HG03135 (cell line): ENCODE measurements at regions not wholly inside any gene's neighbourhood (a gene's known extent, or its start where the extent isn't known, plus 50 kb on each side); places are given as distances from the start of the nearest gene placed in this dataset.

Experiments used
- ATAC-seq: cut with Tn5 transposase; IDR thresholded peaks from one replicate; pipeline ENCODE4 v1.9.1; 2021; ENCODE audit warnings: mild to moderate bottlenecking, moderate library complexity; ENCODE audit not compliant: unreplicated experiment

DNA sequence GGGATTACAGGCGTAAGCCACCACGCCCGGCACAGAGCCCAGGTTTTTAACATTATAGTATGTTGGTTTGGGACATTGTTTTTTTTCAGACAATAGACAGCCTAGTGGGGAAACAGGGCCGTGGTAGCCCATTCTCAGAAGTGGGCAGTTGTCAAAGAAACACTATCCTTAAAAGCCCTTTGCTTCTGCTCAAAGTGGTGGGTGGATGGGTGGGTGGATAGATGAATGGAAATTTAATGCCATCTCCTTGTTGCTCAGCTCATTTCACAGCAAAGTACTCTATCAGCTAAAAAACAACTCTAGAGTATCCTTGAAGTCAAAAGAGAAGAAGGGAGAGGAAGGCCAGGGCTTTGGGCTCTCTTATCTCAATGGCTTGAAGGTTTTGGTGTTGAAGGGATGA is 137.8 kb downstream of the RRAGC start:
- ATAC-seq, result no peak

DNA sequence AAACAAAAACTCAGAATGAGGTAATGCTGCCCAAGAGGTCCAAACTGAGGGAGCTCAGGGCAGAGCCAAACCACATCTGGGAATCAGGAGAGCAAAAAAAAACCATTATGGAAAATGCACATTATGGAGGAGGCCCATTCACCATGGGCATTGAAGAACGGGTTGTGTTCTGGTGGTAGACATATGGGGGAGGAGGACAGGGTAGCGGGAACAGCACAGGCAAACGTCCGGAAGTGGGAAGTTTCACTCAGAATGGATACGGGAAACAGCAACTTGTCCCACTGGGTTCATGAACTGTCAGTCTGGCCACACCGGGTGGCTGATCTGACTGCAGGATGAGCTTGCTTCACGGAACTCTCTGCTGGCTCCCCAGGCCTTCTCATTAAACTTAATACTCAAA is 139.7 kb downstream of the RRAGC start:
- no peak for ATAC-seq

DNA sequence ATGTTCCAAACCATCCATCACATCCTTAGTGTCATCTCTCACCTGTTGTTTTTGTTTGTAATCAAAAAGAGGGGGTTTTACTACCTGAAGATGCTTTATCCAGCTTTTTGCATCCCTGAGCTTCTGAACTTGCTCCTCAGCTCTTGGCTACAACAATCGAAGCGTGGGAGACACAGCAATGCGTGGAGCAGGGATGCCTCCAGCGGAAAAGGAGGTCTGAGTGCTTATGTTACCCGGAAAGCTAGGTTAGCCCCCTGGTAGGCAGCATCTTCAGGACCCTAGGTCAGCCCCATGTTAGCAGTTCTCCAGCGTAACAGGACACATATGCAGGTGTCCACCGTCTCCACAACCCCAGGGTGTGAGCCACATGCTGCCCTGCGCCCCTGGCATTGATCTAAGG is 141.5 kb downstream of the RRAGC start:
- no peak for ATAC-seq

DNA sequence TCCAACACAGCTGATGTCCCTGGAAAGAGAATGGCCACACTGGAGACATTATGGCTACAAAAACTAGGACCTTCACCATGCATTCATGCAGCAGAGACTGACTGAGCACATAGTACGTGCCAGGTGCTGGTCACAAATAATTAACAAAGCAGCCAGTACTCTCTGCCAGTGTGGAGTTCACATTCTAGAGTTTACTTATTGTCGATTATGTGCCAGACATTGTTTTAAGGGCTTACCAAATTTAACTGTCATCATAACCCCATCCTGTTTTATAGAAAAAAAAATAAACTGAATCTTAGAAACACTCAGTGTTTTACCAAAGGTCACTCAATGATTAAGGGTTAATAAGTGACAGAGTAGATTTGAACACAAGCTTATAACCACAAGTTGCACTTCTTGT is 143.3 kb downstream of the RRAGC start:
- ATAC-seq, result no peak

DNA sequence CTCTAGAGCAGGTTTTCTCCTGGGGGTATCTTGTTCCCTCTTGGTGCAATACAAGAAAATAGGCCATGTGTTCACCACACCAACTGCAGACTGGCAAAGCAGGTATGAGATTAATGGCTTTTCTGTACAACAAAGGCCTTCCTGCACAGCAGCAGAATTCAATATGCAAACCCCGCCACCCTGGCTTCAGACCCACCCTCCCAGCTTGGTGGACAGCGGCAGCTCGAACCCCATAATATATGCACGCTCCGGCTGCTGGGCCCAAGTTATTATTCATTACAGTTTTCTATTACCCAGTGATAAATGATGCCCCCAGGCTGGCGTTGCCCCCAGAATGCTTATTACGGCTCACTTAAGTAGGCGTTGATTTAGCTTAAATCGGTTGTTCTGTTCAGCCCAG is 144.2 kb downstream of the RRAGC start:
- no peak for ATAC-seq

DNA sequence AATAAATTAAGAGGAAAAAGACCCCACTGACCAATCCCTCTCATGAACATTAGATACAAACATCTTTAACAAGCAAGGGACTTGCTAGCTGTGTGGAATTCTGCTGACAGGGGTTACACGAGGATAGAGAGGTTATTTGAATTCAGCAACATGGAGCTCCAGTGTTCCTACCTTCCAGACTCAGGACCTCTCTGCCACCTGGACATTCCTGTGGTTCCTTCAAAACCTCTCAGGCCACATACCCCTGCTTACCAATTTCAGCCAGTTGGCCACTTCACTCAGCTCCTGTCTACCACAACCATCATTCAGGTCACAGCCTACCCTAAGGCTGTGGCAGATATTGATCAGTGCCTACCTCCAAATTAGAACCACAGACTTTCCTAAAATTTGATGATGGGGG is 147.5 kb downstream of the RRAGC start:
- no peak for ATAC-seq

DNA sequence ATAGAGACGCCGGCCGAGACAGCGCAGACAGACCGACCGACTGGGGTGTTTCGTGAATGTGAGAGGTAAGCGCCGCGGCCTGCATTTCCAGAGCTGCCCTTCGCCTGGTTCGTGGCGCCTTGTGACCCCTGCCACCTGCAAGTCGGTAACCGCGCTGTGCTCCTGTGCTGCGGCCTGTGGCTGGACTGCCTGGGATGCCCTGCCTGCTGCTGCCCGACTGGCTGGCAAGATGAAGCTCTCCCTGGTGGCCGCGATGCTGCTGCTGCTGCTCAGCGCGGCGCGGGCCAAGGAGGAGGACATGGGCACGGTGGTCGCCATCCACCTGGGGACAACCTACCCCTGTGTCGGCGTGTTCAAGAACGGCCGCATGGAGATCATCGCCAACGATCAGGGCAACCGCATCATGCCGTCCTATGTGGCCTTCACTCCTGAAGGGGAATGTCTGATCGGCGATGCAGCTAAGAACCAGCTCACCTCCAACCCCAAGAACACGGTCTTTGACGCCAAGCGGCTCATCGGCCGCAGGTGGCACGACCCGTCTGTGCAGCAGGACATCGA is 150.8 kb downstream of the RRAGC start:
- ATAC-seq, result no peak

DNA sequence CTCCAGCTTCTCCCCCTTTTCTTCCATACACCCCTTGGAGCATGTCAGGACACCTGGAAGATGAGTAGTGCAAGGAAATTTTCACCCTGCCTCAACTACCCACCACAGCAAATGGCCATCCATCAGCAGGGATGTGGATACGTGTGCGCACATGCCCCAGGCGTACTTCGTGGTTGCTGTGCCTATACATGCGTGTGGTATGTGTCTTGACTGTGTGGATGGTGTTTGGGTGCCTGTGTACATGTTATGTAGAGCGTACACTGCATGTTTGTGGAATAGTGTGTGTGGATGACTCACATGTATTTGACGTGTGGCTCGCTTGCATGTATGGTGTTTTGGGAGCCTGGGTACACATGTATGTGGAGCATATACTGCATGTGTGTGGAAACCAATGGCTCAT is 158.5 kb downstream of the RRAGC start:
- no peak for ATAC-seq

DNA sequence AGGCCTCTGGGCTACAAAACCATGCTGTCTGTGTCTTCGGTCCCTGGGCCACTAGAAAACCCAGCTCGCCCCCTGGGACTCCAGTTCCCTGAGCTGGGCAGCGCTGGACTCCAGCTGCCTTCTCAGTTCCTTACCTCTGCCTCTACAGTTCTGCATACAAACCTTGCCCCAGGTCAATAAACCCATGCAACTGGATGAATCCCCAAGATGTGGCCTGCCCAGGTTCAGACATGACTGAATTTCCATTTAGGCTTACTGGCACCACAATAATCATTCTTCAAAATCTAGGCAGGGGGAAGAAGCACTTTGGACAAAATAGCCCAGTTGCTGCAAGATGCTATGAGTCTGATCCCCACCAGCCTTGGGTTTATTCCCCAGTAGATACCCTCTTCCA is 159.5 kb downstream of the RRAGC start:
- no peak for ATAC-seq

DNA sequence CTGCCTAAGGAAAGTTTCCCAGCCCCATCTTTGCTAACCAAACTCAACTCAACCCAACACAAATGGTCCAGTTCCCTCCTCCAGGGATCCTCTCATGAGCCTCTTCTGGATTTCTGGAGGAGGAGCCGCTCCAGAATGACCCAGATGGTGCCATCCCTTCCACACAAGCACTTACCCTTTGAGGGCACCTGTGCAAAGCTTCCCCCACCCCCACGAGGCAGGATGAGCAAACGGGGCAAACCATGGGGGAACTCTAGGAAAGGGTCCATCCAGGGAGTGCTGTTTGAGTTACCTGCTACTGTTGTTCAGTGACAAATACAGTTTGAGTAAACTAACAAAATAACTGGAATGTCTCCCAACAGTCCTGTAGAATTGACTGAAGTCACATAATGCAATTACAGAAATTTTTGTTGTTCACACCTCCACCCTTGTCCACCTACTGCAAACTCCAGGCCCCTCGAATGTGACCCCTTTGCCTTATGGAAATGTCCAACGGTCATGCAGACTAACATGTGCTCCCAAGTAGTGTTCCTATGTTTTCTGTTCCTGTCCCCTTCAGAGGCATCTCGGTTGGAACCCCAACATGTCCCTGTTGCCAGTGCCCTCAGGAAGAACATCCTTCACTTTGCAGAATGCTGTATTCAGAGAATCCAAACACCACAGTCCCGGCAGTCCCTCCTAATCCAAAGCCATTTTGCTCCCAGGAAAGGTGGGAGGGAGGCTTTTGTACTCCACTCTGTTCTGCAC is 160.1 kb downstream of the RRAGC start:
- ATAC-seq, result no peak

DNA sequence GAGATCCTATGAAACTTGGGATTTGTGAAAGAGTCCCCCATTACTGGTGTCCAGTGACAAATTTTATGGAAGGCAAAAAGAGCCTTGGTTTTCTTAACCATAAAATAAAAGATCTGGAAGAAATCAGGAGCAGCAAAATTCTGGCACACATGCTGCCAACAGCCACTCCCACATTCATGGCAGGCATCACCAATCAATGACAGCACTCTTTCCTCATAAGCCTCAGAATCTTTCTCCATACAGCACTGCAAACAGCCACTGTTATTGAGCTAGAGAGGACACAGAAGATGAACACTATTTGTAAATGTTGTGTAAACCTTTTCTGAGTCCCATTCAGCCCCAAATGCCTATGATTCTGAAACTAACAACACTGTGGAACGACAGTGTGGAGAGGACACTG is 162.2 kb downstream of the RRAGC start:
- no peak for ATAC-seq

DNA sequence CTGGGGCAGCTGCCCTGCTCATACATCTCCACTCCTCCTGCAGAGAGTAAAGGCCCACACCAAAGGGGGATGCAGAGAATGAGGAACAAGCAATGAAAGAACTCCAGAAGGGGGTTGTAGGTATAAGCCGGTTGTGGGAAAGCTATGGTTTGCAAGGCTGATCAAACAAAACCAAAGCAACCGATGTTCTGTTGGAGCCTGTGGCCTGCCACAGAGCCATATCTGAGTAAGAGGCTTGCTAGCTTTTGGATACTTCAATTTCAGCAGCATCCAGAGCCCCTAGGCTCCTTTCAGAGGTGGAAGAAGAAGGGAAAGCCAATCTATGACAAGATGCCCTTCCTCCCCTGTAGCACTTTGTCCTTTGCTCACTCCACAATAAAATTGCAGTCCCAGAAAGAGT is 163.2 kb downstream of the RRAGC start:
- no peak for ATAC-seq

DNA sequence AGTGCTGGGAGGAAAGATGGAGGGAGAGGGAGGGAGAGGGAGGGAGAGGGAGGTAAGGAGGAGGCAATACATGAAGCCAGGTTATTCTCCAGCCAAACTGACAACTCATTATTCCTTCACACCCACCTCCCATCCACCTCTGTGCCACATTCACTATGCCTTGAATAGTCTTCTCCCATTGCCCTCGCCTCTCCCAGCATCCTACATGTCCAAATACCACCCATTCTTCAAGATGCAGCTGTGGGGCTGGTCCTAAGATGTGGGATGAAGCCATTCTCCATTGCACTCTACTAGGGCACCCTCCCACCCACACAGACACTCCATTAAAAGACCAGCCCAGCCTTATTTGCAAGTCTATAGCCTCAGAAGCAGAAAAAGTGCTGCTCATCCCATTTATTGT is 165.8 kb downstream of the RRAGC start:
- no peak for ATAC-seq

DNA sequence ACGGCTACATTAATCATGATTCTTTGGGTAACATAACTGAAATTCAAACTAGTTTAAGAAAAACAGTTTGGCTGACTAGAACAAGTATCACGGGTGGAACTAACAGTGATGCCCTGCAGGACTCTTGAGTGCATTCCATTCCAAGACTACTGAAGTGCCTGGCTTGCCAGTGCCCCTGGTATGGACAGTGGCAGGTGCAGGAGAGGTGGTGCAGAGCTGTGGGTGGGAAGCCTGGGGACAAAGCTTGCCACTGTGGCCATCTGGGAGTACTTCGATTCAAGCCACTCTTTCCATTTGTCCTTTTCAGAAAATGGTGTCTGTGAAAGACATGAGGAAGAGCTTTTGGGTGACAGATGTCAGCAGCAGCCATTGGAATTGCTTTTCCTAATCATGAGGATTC is 166.5 kb downstream of the RRAGC start:
- no peak for ATAC-seq

DNA sequence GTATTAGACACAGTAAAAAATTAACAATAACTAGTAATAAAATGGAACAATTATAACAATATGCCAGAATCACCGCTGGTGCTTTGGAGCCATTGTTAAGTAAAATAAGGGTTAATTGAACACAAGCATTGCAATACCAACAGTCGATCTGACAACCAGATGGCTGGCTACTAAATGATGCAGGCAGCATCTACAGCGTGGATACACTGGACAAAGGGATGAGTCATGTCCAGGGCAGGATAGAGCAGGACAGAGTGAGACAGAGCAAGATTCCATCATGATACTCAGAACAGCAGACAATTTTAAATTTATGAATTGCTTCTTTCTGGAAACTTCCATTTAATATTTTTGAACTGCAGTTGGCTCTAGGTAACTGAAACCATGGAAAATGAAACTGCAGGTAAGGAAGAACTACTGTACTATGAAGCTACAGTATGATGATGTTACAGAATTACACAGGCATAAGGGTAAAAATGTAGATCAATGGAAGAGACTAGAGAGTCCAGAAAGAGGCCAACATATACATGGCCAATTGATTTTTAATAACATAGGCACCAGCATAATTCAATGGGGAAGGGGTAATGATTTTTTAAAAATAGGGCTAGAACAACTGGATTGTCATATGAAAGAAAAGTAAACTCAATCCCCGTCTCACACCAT is 168.7 kb downstream of the RRAGC start:
- no peak for ATAC-seq

DNA sequence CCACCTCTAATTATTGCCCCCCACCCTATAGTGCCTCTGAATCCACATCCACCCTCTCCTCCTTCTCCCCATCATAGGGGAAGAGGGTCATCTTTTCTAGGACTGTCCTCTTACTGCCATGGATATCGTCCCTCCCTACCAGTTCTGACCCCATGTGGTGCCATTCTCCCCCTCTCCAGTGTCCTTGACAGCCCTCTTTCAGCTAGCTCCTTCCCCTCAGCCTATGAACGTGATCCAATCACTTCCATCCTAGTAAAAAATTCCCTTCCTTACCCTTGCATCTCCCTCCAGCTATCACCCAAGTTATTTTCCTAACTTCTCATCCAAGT is 172.7 kb downstream of the RRAGC start:
- ATAC-seq, result no peak

DNA sequence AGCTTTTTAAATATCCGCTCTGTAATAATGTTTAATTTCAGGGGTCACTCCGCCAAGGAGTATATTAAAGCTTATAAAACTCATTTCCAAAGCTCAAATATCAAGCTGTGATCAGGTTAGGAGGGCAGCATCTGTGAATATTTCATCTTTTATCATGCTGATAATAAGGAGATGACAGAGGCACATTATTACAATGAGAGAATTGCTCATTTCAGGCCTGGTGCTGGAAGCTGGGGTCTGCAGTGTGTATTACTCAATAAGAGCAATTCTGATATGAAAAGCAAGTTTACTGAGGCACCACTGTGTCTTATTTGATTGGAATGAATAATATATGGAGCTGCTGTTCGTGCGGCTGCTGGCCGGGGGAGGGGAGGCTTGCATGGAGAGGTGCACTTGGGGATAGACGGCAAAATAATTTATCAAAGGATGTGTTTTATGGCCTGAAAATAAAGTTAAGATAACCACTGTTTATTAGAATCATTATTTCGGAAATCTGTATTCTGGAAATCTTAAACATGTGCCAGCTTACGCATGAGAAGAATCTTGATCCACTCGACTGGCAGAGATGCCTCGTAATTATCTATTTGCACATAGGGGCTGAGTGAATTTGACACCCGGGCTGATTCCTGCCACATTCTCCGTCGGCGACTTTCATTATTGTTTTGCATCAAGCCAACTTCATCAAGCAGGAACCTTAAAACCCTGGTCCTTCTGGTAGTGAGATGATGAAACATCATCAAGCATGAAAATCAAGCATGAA is 173.2 kb downstream of the RRAGC start:
- ATAC-seq, result no peak

DNA sequence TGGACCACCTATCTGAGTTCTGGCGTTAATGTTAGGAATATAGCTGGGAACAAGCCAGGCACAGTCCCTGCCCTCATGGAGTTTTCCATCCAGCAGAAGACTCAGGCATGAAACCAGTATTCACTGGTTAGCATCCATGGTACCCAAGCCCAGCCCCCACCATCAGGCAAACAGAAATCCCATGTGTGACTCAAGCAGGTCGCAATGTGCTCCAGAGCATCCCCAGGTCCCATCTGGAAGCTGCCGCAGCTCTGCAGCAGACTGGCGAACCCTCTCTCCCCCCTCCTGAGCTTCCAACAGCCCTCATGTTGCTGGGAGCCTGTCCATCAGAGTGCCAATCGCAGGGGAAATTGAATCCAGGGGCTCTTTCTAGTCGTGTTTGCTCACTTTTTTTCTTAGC is 174.2 kb downstream of the RRAGC start:
- no peak for ATAC-seq

DNA sequence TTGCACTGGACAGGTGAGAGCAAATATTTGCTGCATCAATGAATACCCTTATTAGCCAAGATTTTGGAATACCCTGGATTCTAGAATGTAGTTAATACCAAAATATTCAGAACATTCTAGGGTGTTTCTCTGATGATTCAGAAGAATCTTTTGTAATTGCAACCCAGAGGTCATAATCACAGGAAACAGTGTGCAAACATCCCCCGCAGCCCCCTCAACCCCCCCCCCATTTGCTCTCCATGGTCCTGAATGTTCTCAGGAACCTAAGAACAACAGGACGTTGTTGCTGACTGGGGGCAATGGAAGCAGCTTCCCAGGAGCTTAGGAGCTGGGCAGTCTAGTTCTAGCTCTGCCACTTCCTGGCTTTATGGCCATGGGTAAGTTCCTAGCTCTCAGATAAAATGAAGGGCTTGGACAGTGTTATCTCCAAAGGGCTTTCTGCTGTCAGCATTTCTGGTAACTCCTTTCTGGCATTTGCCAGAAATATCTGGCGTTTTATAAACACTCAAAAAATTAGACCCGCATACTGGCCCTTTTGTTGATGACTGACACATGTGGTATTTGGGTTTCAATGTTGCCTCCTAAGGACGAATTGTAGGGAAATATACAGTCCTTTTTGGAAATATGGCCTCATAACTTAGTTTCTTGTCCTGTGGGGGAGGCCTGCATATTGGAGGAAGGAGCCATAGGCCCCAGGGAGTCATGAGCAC is 178.6 kb downstream of the RRAGC start:
- ATAC-seq, result no peak

DNA sequence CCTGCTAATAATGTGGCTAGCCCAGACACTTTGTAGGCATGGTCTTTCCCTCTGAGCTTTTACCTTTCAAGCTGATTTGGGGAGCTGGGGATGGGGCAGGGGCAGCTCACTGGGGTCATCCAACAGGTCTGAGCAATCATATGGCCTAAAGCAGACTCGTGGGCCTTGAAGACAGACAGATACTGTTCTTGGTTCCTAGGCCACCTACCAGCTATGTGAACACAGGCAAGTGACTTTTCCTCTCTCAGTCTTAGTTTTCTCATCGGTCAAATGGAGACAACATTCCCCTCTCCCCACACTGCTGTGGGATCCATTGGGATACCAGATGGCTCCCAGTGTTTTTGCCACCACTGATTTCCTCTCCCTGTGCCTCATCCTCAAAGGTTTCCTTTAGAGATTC is 181.8 kb downstream of the RRAGC start:
- no peak for ATAC-seq

DNA sequence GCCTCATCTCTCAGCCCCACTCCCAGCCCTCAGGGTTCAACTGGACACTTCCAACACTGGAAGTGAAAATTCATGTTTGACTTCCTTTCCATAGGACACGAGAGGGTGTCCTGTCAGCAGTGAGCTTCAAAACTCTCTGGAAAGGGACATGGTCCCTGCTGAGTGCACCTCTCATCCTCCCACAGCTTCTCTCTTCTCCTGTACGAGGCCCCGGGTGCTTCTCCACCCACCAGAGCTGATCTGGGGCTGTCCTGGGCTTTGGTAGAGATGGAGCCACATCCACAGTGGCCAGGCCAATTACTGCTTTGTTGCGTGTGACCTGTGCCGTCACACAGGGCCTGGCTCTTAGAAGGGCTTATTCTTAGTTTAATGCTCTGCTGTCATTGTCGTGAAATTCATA is 182.3 kb downstream of the RRAGC start:
- ATAC-seq, result no peak
